Lower lobe of right lung (tissue), 2 donors: ENCODE measurements at regions not wholly inside any gene's neighbourhood (a gene's known extent, or its start where the extent isn't known, plus 50 kb on each side); places are given as distances from the start of the nearest gene placed in this dataset.

Experiments used
- ATAC-seq, 2 donors: fragments of 200-7000 bp; cut with Tn5 transposase; one replicate each; pipeline ENCODE4 v1.9.1; 2020 to 2022; ENCODE audit warnings: mild to moderate bottlenecking in 2 of 2, moderate library complexity in 2 of 2
- DNase-seq: peaks from one replicate; pipeline ENCODE4 v3.0.0-alpha.2; 2020
- H3K27ac ChIP-seq: fragments of 200-600 bp; one replicate; pipeline ENCODE4 v1.8.0; 2022
- H3K27me3 ChIP-seq: fragments of 200-600 bp; one replicate; pipeline ENCODE4 v1.8.0; 2022; ENCODE audit warnings: low read depth
- H3K36me3 ChIP-seq: fragments of 200-600 bp; one replicate; pipeline ENCODE4 v1.8.0; 2022; ENCODE audit warnings: mild to moderate bottlenecking
- H3K4me1 ChIP-seq: fragments of 200-600 bp; one replicate; pipeline ENCODE4 v1.8.0; 2022
- H3K4me3 ChIP-seq: fragments of 200-600 bp; one replicate; pipeline ENCODE4 v1.8.0; 2022; ENCODE audit warnings: mild to moderate bottlenecking
- H3K9me3 ChIP-seq: fragments of 200-600 bp; one replicate; pipeline ENCODE4 v1.8.0; 2022
- CTCF ChIP-seq: fragments of 200-600 bp; IDR thresholded peaks from one replicate; pipeline ENCODE4 v1.8.0; 2022; ENCODE audit warnings: antibody characterized with exemption, mild to moderate bottlenecking
- intact Hi-C: fragments of 100-400 bp; cut with DNase I; formaldehyde crosslinking; loops from one replicate; pipeline ENCODE4 v1.11.0; 2022
- donor health status: DM: no; HTN: yes; CAD: no; lungs with severe emphysema.

- TF ChIP-seq CTCF = no peak
- no peak overlapping the region for H3K27ac ChIP-seq
- DNase-seq (no peak), ATAC-seq (no peak)
- no peaks in the 10 kb centered on the region for H3K9me3 ChIP-seq
- intact Hi-C loops = no loop called here
- no peaks in the 10 kb centered on the region for H3K27me3 ChIP-seq
- no peaks in the 10 kb centered on the region for H3K36me3 ChIP-seq
- no peaks in the 10 kb centered on the region for H3K4me1 ChIP-seq
- no peak overlapping the region for H3K4me3 ChIP-seq
These were observed 713.0 kb upstream of the SGO1 start for GRCh38 chr3:20898962-20899361.

- Histone ChIP-seq H3K36me3 (no peaks in the 10 kb centered on the region), H3K4me3 (no peak overlapping the region), H3K9me3 (no peaks in the 10 kb centered on the region), H3K27ac (no peak overlapping the region), H3K4me1 (no peaks in the 10 kb centered on the region), H3K27me3 (no peaks in the 10 kb centered on the region)
- intact Hi-C loops = no loop called here
- no peak for TF ChIP-seq CTCF
- no peak for ATAC-seq
- no peak for DNase-seq
These were observed 704.1 kb upstream of the SGO1 start for GRCh38 chr3:20890111-20890519.

GRCh38 chr3:20878691-20879090 is 692.7 kb upstream of the SGO1 start:
- intact Hi-C loops = no loop called here
- H3K4me3 ChIP-seq = no peak overlapping the region
- ATAC-seq = no peak
- no peaks in the 10 kb centered on the region for H3K36me3 ChIP-seq
- no peak overlapping the region for H3K27ac ChIP-seq
- no peak for DNase-seq
- H3K9me3 ChIP-seq = no peaks in the 10 kb centered on the region
- H3K27me3 ChIP-seq = no peaks in the 10 kb centered on the region
- no peak for TF ChIP-seq CTCF
- no peaks in the 10 kb centered on the region for H3K4me1 ChIP-seq

- no peak for DNase-seq
- no peaks in the 10 kb centered on the region for H3K36me3 ChIP-seq
- H3K9me3 ChIP-seq = no peaks in the 10 kb centered on the region
- no peak for TF ChIP-seq CTCF
- no peak overlapping the region for H3K4me3 ChIP-seq
- intact Hi-C loops = no loop called here
- H3K4me1 ChIP-seq = no peaks in the 10 kb centered on the region
- no peak overlapping the region for H3K27ac ChIP-seq
- H3K27me3 ChIP-seq = no peaks in the 10 kb centered on the region
- no peak for ATAC-seq
These were observed 687.2 kb upstream of the SGO1 start for GRCh38 chr3:20873235-20873634.

GRCh38 chr3:20870106-20870899 is 684.3 kb upstream of the SGO1 start:
- no peak overlapping the region for H3K4me3 ChIP-seq
- intact Hi-C loops = no loop called here
- no peak for TF ChIP-seq CTCF

More at GRCh38 chr3:20870106-20870899, 684.3 kb upstream of the SGO1 start:
- no peaks in the 10 kb centered on the region for H3K9me3 ChIP-seq
- H3K36me3 ChIP-seq = no peaks in the 10 kb centered on the region
- H3K27me3 ChIP-seq = no peaks in the 10 kb centered on the region
- no peak overlapping the region for H3K27ac ChIP-seq
- ATAC-seq (no peak), DNase-seq (no peak)
- H3K4me1 ChIP-seq = no peaks in the 10 kb centered on the region
